Neural crest cell (in vitro differentiated cells): ENCODE measurements at regions not wholly inside any gene's neighbourhood (a gene's known extent, or its start where the extent isn't known, plus 50 kb on each side); places are given as distances from the start of the nearest gene placed in this dataset.

Experiments
- DNase-seq: peaks from one replicate; pipeline ENCODE4 v3.0.0; 2021; ENCODE audit warnings: low read depth, mixed read lengths, low spot score
- H3K27ac Mint-ChIP-seq: one replicate; pipeline ENCODE4 v1.8.0; 2021; ENCODE audit warnings: mild to moderate bottlenecking, mixed read lengths; ENCODE audit not compliant: unreplicated experiment
- H3K27me3 Mint-ChIP-seq: 2 replicates; pipeline ENCODE4 v1.8.0; 2021; ENCODE audit warnings: low read depth, mild to moderate bottlenecking, mixed read lengths
- H3K36me3 Mint-ChIP-seq: 2 replicates; pipeline ENCODE4 v1.8.0; 2021; ENCODE audit warnings: low read depth, mild to moderate bottlenecking, mixed read lengths
- H3K4me1 Mint-ChIP-seq: 2 replicates; pipeline ENCODE4 v1.8.0; 2021; ENCODE audit warnings: mixed read lengths
- H3K4me3 Mint-ChIP-seq: one replicate; pipeline ENCODE4 v1.8.0; 2021; ENCODE audit warnings: mild to moderate bottlenecking, mixed read lengths
- H3K9me3 Mint-ChIP-seq: 2 replicates; pipeline ENCODE4 v1.8.0; 2021; ENCODE audit warnings: mixed read lengths
- CTCF ChIP-seq: fragments of 200-600 bp; sonication (generic); conservative IDR thresholded peaks from 2 replicates; pipeline ENCODE4 v1.5.0; 2021; ENCODE audit warnings: antibody characterized with exemption, mild to moderate bottlenecking

- Mint-ChIP-seq H3K27ac (no peak overlapping the region), H3K9me3 (no peaks in the 10 kb centered on the region), H3K4me3 (no peak overlapping the region), H3K36me3 (no peaks in the 10 kb centered on the region), H3K4me1 (no peaks in the 10 kb centered on the region), H3K27me3 (no peaks in the 10 kb centered on the region)
- DNase-seq, result no peak
- TF ChIP-seq CTCF, result no peak
Observed at GRCh38 chr20:54746796-54747195, 271.4 kb downstream of the DOK5 start.

- Mint-ChIP-seq H3K27me3 (no peaks in the 10 kb centered on the region), H3K36me3 (no peaks in the 10 kb centered on the region), H3K4me1 (peaks cover 1% of the 10 kb centered on the region), H3K4me3 (no peak overlapping the region), H3K27ac (no peak overlapping the region), H3K9me3 (no peaks in the 10 kb centered on the region)
- TF ChIP-seq CTCF, result no peak
- no peak for DNase-seq
Observed at GRCh38 chr20:54745780-54746179, 270.4 kb downstream of the DOK5 start.

GRCh38 chr20:54744097-54744496, 268.7 kb downstream of the DOK5 start:
- peaks cover 6% of the 10 kb centered on the region for H3K4me1 Mint-ChIP-seq
- TF ChIP-seq CTCF, result no peak
- no peak overlapping the region for H3K4me3 Mint-ChIP-seq
- no peaks in the 10 kb centered on the region for H3K9me3 Mint-ChIP-seq
- no peak overlapping the region for H3K27ac Mint-ChIP-seq
- no peak for DNase-seq
- no peaks in the 10 kb centered on the region for H3K36me3 Mint-ChIP-seq
- H3K27me3 Mint-ChIP-seq, result no peaks in the 10 kb centered on the region

GRCh38 chr20:54742193-54742592, 266.8 kb downstream of the DOK5 start:
- no peaks in the 10 kb centered on the region for H3K36me3 Mint-ChIP-seq
- no peak overlapping the region for H3K4me3 Mint-ChIP-seq
- TF ChIP-seq CTCF, result no peak
- H3K9me3 Mint-ChIP-seq, result no peaks in the 10 kb centered on the region
- H3K27me3 Mint-ChIP-seq, result no peaks in the 10 kb centered on the region
- H3K27ac Mint-ChIP-seq, result no peak overlapping the region
- DNase-seq, result no peak
- peaks cover 6% of the 10 kb centered on the region for H3K4me1 Mint-ChIP-seq

- no peaks in the 10 kb centered on the region for H3K9me3 Mint-ChIP-seq
Observed at GRCh38 chr20:54736421-54736820, 261.0 kb downstream of the DOK5 start.

More at GRCh38 chr20:54736421-54736820, 261.0 kb downstream of the DOK5 start:
- Mint-ChIP-seq H3K4me1 (peaks cover 6% of the 10 kb centered on the region), H3K27me3 (no peaks in the 10 kb centered on the region), H3K4me3 (no peak overlapping the region), H3K27ac (no peak overlapping the region), H3K36me3 (no peaks in the 10 kb centered on the region)
- no peak for DNase-seq
- no peak for TF ChIP-seq CTCF
